OCI-LY1 (cell line): ENCODE measurements at regions not wholly inside any gene's neighbourhood (a gene's known extent, or its start where the extent isn't known, plus 50 kb on each side); places are given as distances from the start of the nearest gene placed in this dataset.

Experiments
- H2AFZ ChIP-seq: fragments of 200-600 bp; sonication (generic), shearing (Covaris generic); 2 replicates; pipeline ENCODE4 v1.6.0; 2014; ENCODE audit warnings: antibody characterized with exemption, mild to moderate bottlenecking, low read length
- H3F3A ChIP-seq: fragments of 200-600 bp; sonication (generic), shearing (Covaris generic); 2 replicates; pipeline ENCODE4 v1.6.0; 2014; ENCODE audit warnings: mild to moderate bottlenecking, antibody characterized with exemption, low read length, moderate library complexity; ENCODE audit not compliant: insufficient read depth
- H3K27ac ChIP-seq: fragments of 200-600 bp; sonication (generic); 2 replicates; pipeline ENCODE4 v1.5.1; 2014; ENCODE audit warnings: low read length, mixed run types, mild to moderate bottlenecking, low read depth; ENCODE audit not compliant: poor library complexity, severe bottlenecking
- H3K27me3 ChIP-seq: fragments of 200-600 bp; sonication (generic); 2 replicates; pipeline ENCODE4 v1.6.0; 2014; ENCODE audit warnings: antibody characterized with exemption, mild to moderate bottlenecking, low read length, moderate library complexity; ENCODE audit not compliant: insufficient read depth
- H3K36me3 ChIP-seq: fragments of 200-600 bp; sonication (generic); 2 replicates; pipeline ENCODE4 v1.6.1; 2014; ENCODE audit warnings: mild to moderate bottlenecking, antibody characterized with exemption, low read length, moderate library complexity, mixed read lengths; ENCODE audit not compliant: insufficient read depth
- H3K4me1 ChIP-seq: fragments of 200-600 bp; sonication (generic); 2 replicates; pipeline ENCODE4 v1.5.1; 2014; ENCODE audit warnings: mild to moderate bottlenecking, low read length, moderate library complexity; ENCODE audit not compliant: insufficient read depth, severe bottlenecking
- H3K4me2 ChIP-seq: fragments of 200-600 bp; sonication (generic), shearing (Covaris generic); 2 replicates; pipeline ENCODE4 v1.6.1; 2014; ENCODE audit warnings: low read length
- H3K4me3 ChIP-seq: fragments of 200-600 bp; sonication (generic); 2 replicates; pipeline ENCODE4 v1.5.1; 2014; ENCODE audit warnings: low read length, low read depth, mild to moderate bottlenecking, mixed read lengths; ENCODE audit not compliant: poor library complexity, severe bottlenecking
- H3K79me2 ChIP-seq: fragments of 200-600 bp; shearing (Covaris generic); 2 replicates; pipeline ENCODE4 v1.6.1; 2016; ENCODE audit warnings: mixed run types, low read length, mixed read lengths; ENCODE audit not compliant: insufficient read depth
- H3K9ac ChIP-seq: fragments of 200-600 bp; sonication (generic), shearing (Covaris generic); 2 replicates; pipeline ENCODE4 v1.6.1; 2014; ENCODE audit warnings: mild to moderate bottlenecking, low read length, mixed read lengths
- H3K9me2 ChIP-seq: fragments of 200-600 bp; sonication (generic), shearing (Covaris generic); 2 replicates; pipeline ENCODE4 v1.6.1; 2014; ENCODE audit warnings: low read depth, mild to moderate bottlenecking, low read length, mixed read lengths
- H3K9me3 ChIP-seq: fragments of 200-600 bp; shearing (Covaris generic); 2 replicates; pipeline ENCODE4 v1.6.1; 2014; ENCODE audit warnings: low read length, mixed read lengths
- H4K20me1 ChIP-seq: fragments of 200-600 bp; sonication (generic), shearing (Covaris generic); 2 replicates; pipeline ENCODE4 v1.6.0; 2016; ENCODE audit warnings: mild to moderate bottlenecking, low read length; ENCODE audit not compliant: insufficient read depth
- CTCF ChIP-seq: fragments of 200-600 bp; sonication (generic), shearing (Covaris generic); IDR thresholded peaks from 2 replicates; pipeline ENCODE4 v1.5.1; 2017; ENCODE audit warnings: mild to moderate bottlenecking, antibody characterized with exemption, low read length, moderate library complexity, mixed read lengths
- EZH2 ChIP-seq: fragments of 200-600 bp; sonication (generic), shearing (Covaris generic); IDR thresholded peaks from 2 replicates; pipeline ENCODE4 v1.8.0; 2017; ENCODE audit warnings: borderline replicate concordance, mixed run types, mild to moderate bottlenecking, antibody characterized with exemption, low read length, moderate library complexity, mixed read lengths

- H3K4me2 ChIP-seq: no peak overlapping the region
- no peaks in the 10 kb centered on the region for H3K9me2 ChIP-seq
- H3K9me3 ChIP-seq: no peaks in the 10 kb centered on the region
- TF ChIP-seq EZH2: no peak
- TF ChIP-seq CTCF: no peak
- no peak overlapping the region for H3K27ac ChIP-seq
- H3K4me3 ChIP-seq: no peak overlapping the region
- H3K79me2 ChIP-seq: no peaks in the 10 kb centered on the region
- no peak overlapping the region for H3K9ac ChIP-seq
- no peaks in the 10 kb centered on the region for H3K27me3 ChIP-seq
- no peaks in the 10 kb centered on the region for H4K20me1 ChIP-seq
- H3K4me1 ChIP-seq: no peaks in the 10 kb centered on the region
- H3F3A ChIP-seq: no peaks in the 10 kb centered on the region
- no peak overlapping the region for H2AFZ ChIP-seq
- no peaks in the 10 kb centered on the region for H3K36me3 ChIP-seq
Observed at GRCh38 chr17:65393514-65393913, 167.9 kb downstream of the AXIN2 start.

- no peak overlapping the region for H3K27ac ChIP-seq
- no peaks in the 10 kb centered on the region for H4K20me1 ChIP-seq
- no peaks in the 10 kb centered on the region for H3K4me1 ChIP-seq
- no peak overlapping the region for H3K4me2 ChIP-seq
- no peaks in the 10 kb centered on the region for H3K9me2 ChIP-seq
- no peaks in the 10 kb centered on the region for H3K9me3 ChIP-seq
- H3K4me3 ChIP-seq: no peak overlapping the region
- no peaks in the 10 kb centered on the region for H3K79me2 ChIP-seq
- no peaks in the 10 kb centered on the region for H3F3A ChIP-seq
- H3K36me3 ChIP-seq: no peaks in the 10 kb centered on the region
- H3K9ac ChIP-seq: no peak overlapping the region
- no peaks in the 10 kb centered on the region for H3K27me3 ChIP-seq
- no peak overlapping the region for H2AFZ ChIP-seq
- TF ChIP-seq CTCF (no peak), EZH2 (no peak)
Observed at GRCh38 chr17:65389949-65390348, 171.5 kb downstream of the AXIN2 start.

- Histone ChIP-seq H3F3A (no peaks in the 10 kb centered on the region), H3K9ac (no peak overlapping the region), H4K20me1 (no peaks in the 10 kb centered on the region), H3K27me3 (no peaks in the 10 kb centered on the region), H3K4me2 (no peak overlapping the region), H3K27ac (no peak overlapping the region), H3K36me3 (no peaks in the 10 kb centered on the region), H3K9me3 (no peaks in the 10 kb centered on the region), H3K79me2 (no peaks in the 10 kb centered on the region), H2AFZ (no peak overlapping the region), H3K4me1 (no peaks in the 10 kb centered on the region), H3K4me3 (no peak overlapping the region), H3K9me2 (no peaks in the 10 kb centered on the region)
- TF ChIP-seq EZH2: no peak
- TF ChIP-seq CTCF: no peak
Observed at GRCh38 chr17:65389426-65389825, 172.0 kb downstream of the AXIN2 start.
